NCI-H2029 (cell line): ENCODE measurements at regions not wholly inside any gene's neighbourhood (a gene's known extent, or its start where the extent isn't known, plus 50 kb on each side); places are given as distances from the start of the nearest gene placed in this dataset.

ENCODE experiments used
- DNase-seq: peaks from one replicate; lab custom pipeline; 2025; lab: John Stamatoyannopoulos, UW

GRCh38 chr3:9301091-9301490, 51.6 kb upstream of the SRGAP3 start:
- no peak for DNase-seq

GRCh38 chr3:9301798-9302197, 52.4 kb upstream of the SRGAP3 start:
- DNase-seq: no peak

- DNase-seq: peak; percentile 85
Observed at GRCh38 chr3:9302425-9303181, 53.2 kb upstream of the SRGAP3 start.

GRCh38 chr3:9308298-9308990, 54.4 kb upstream of the THUMPD3 start:
- DNase-seq: no peak

GRCh38 chr3:9310043-9310442, 52.8 kb upstream of the THUMPD3 start:
- peak; percentile 82 for DNase-seq

GRCh38 chr3:9311228-9311627, 51.6 kb upstream of the THUMPD3 start:
- DNase-seq: no peak
